Ecto neural progenitor cell (in vitro differentiated cells): ENCODE measurements at regions not wholly inside any gene's neighbourhood (a gene's known extent, or its start where the extent isn't known, plus 50 kb on each side); places are given as distances from the start of the nearest gene placed in this dataset.
"Not testable (repeated sequence)": the region's sequence is repeated elsewhere in the genome, so short reads cannot be mapped to it uniquely, and the experiment has no call there.

ENCODE experiments used
- DNase-seq: peaks from one replicate; pipeline ENCODE4 v3.0.0-alpha.2; 2018; ENCODE audit warnings: low spot score

DNA sequence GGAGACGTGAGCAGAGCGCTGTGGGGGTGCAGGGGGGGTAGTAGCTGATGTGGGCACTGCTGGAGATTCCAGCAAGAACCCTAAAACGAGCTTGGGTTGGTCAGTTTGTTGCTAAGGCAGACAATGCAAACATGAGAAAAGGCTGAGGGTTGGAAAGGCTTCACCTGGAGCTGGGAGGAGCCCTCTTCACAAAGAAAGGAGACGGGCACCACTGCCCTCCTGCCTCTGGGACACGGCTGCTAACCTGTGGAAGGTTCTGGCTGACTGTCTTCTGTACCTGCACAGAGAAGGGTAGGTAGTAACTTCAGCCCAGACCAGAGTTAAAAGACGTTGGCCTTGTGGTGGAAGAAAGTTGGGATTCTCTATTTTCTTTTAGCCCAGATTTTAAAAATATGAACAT lies 108.7 kb downstream of the SUCLA2 start:
- no peak for DNase-seq

GRCh38 chr13:47890146-47890814 lies 110.8 kb downstream of the SUCLA2 start:
- DNase-seq = no peak

DNA sequence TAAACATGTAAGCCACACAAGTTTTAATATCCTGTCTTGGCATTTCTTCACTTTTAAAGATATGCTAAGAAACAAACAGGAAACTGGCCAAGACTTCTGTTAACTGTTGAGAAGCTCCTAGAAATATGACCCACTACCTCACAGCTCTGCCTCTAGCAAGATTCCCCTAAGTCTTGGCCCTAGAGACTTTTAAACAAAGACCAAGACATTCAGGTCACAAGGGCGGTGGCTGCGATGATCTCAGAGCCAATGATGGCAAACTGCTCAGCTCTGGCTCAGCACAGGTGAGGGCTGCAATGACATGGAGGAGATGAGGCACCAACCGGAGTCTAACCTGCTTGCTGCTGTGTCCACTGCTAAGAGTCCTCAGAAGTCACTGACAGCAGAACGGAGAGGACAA lies 114.8 kb downstream of the SUCLA2 start:
- DNase-seq = no peak

DNA sequence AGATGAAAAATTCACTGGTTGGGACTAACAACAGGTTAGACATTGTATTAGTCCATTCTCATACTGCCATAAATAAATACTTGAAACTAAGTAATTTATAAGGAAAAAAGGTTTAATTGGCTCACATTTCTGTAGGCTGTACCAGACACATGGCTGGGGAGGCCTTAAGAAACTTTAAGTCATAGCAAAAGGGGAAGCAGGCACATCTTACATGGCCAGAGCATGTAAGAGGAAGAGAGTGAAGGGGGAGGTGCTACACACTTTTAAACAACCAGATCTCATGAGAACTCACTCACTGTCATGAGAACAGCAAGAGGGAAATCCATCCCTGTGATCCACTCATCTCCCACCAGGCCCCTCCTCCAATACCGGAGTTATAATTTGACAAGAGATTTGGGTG lies 125.9 kb downstream of the SUCLA2 start:
- DNase-seq = no peak

DNA sequence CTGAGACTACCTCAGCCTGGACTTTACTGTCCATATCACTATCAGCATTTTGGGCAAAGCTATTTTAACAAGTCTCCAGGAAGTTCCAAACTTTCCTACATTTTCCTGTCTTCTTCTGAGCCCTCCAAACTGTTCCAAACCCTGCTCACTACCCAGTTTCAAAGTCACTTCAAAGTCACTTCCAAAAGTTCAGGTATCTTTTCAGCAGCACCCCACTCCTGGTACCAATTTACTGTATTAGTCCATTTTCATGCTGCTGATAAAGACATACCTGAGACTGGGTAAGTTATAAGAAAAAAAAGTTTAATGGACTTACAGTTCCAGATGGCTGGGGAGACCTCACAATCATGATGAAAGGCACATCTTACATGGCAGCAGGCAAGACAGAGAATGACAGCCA lies 127.1 kb downstream of the SUCLA2 start:
- DNase-seq = not testable (repeated sequence)

- not testable (repeated sequence) for DNase-seq
Measured at GRCh38 chr13:47873319-47873718, 127.8 kb downstream of the SUCLA2 start.

DNA sequence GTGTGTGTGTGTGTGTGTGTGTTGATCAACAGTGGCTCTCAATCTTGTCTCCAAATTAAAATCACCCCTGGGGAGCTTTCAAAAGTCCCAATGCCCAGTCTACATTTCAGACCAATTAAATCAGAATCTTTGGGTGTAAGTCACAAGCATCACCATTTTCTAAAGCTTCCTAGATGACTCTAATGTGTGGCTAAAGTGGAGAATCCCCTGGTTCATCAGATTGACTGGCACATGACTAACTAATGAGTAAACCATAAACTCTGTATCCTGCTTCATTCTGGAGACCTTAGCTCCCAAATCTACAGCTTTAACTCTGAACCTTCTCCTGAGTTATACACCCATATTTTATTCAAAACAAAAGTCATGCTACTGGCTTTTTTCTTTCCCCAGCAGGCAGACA lies 131.3 kb downstream of the SUCLA2 start:
- no peak for DNase-seq

DNA sequence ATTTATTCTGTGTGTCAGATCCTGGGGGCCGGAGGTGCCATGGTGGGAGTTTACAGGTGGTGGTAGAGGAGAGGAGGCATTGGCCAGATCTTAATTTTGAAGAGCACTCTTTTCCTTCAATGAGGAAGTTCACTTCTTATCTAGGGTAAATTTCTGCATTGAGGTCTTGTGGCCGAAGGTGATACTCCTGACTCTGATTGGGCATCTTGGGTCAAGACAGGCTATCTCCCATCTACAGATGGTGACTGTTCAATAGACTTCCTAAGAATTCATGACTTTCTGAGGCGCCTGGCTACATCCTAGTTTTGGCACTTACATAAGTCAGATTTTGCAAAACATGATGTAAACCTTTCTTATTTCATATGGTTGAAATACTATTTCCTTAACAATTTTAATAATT lies 135.2 kb downstream of the SUCLA2 start:
- DNase-seq = no peak

DNA sequence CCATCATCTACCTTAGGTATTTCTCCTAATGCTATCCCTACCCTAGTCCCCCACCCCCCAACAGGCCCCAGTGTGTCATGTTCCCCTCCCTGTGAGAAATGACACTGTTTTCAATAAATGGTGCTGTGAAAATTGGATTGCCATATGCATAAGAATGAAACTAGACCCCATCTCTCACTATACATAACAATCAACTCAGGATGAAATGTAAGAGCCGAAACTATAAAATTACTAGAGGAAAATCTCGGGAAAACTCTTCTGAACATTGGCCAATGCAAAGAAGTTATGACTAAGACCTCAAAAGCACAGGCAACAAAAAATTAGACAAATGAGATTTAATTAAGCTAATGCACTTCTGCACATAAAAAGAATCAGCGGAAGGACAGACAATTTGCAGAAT lies 138.2 kb downstream of the SUCLA2 start:
- DNase-seq = no peak

DNA sequence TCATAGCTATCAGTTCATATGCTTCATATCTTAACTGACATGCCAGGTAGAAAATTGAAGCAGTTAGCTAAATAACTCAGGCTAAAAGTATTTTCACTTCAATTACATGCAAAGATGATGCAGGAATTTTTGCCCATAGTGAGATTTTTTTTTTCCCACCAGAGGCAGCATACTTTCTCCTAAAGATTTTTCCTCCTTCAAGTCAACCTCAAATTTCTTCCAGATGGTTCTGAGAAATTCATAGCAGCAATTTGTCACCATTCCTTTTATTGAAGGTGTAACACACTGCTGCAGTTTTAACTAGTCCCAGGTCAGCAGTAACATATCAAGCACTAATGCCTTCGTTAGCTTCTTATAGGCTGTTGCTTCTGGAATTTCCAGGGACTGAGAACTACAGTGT lies 141.9 kb downstream of the SUCLA2 start:
- no peak for DNase-seq

- no peak for DNase-seq
Measured at GRCh38 chr13:47858042-47859025, 142.7 kb downstream of the SUCLA2 start.

- DNase-seq = no peak
Measured at GRCh38 chr13:47853236-47853635, 147.8 kb downstream of the SUCLA2 start.

GRCh38 chr13:47846886-47847285 lies 154.2 kb downstream of the SUCLA2 start:
- no peak for DNase-seq

- no peak for DNase-seq
Measured at GRCh38 chr13:47845981-47846380, 155.1 kb downstream of the SUCLA2 start.

DNA sequence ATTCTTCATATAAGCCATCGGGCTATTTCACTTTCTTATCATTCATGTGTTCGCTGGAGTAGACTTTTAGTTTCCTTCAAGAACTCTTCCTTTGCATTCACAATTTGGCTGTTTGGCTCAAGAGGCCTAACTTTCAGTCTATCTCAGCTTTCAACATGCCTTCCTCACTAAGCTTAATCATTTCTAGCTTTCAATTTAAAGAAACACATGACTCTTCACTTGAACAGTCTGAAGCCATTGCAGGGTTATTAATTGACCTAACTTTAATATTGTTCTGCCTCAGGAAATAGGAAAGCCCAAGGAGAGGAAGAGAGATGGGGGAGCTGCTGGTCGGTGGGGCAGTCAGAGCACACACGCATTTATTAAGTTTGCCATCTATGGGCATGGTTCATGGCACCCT lies 158.1 kb downstream of the SUCLA2 start:
- no peak for DNase-seq

DNA sequence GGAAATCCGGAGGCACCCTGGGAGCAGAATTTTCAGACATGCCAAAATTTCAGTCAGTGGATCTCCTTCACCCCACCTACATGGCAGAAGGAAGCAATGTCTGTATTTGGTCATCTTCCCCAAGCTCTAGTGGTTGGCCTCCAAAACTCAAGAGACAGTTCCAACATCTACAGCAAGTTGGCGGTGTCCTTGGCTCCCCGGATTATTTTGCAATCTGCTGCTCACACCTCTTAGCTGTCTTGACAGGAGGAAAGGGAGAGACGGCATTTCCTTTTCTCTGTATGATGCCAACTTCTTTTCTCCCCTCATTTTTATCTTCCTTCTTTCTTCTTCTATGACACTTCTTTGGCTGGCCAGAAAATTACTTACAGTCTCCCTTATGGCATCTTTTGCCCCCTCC lies 159.9 kb downstream of the SUCLA2 start:
- DNase-seq = no peak

DNA sequence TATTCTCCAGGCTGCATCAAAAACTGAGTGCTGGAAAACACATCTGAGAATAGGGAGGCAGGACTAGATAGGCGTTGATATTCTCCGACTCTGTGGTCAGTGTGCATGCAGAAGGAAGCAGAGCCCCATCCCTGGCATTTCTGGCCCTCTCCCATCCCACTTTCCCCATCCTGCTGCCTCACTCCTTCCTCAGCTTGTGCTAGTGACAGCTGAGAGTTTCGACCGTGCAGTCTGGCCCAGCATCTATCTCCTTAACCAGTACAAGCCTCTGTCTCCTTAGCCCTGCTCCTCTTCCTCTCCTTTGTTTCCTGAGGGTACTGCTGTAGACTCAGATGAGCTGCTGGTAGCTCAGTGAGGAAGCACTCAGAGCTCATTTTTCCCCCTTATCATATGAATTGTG lies 163.2 kb downstream of the SUCLA2 start:
- DNase-seq = no peak

- DNase-seq = no peak
Measured at GRCh38 chr13:47837104-47837880, 163.8 kb downstream of the SUCLA2 start.

DNA sequence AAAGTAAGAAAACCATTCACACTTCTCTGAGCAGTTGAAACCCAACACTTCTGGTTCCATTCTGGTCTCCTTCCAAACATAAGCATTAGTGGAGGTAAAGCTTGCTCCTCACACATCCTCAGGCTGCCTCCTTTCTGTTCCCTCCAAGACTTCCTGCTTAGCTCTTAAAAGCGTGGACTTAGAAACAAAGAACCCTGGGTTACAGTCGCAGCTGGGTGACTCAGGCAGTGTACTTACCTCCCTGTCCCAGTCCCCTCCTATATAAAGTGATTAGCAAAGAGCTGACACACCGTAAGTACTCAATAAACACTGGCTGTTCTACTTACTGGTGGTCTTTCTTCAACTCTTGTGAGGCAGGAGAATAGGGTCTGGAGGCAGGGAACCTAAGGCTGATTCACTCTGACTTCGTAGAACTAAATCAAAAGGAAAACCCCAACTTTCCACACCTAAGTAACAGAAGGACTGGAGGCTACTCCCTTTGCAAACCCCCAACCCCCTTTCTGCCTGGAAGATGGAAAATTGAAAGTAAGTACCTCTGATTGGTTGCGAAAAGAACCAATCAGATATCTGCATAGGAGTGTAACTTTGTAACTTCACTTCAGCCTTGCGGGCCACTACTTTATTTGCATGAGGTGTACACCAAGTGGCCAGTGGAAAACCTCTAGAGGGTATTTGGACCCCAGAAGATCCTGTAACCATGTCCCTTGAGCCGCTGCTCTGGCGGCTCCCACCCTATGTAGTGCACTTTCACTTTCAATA lies 165.4 kb downstream of the SUCLA2 start:
- no peak for DNase-seq

GRCh38 chr13:47832458-47832972 lies 168.6 kb downstream of the SUCLA2 start:
- no peak for DNase-seq

DNA sequence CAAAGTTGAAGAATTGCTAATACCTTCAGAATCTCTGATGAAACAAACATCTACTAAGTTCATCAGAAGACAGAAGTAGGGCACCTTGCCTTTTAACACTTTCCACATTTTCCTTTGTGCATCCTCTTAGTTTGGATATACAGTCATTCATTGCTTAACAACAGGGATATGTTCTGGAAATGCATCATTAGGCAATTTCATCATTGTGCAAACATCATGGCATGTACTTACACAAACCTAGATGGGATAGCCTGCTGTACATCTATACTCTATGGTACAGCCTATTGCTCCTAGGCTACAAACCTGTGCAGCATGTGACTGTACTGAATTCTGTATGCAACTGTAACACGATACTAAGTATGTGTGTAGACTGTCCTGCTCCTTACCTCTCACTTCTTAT lies 169.8 kb downstream of the SUCLA2 start:
- DNase-seq = no peak

GRCh38 chr13:47829690-47830089 lies 171.4 kb downstream of the SUCLA2 start:
- DNase-seq = no peak
